ENCODE measurements at regions not wholly inside any gene's neighbourhood (a gene's known extent, or its start where the extent isn't known, plus 50 kb on each side); places are given as distances from the start of the nearest gene placed in this dataset.

DNA sequence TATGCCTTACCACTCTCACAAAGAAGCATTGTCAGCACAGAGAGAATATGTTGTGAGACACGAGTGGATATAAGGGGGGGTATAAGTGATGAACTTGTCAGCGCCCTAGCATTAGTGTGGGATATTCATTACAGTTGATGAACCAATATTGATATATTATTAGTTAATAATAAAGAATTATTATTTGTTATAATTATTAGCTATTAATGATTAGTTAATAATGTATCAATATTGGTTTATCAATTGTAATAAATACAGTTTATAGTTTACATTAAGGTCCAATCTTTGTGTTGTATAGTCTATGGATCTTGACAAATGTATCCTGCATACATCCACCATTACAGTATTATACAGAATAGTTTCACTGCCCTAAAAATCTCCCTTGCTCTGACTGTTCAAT lies 120.2 kb upstream of the NCAM2 start:
- no TSS peak for BruUV-seq (replicated peaks)
- DNase-seq (ENCODE audit: low read depth, low spot score) (no peak), ATAC-seq (no peak)
- no peaks in the 10 kb centered on the region for H3K9me3 ChIP-seq (ENCODE audit: control insufficient read depth, insufficient read depth, low read depth, low read length)
- H3K27me3 ChIP-seq (ENCODE audit: control insufficient read depth, insufficient read depth, low read length), result no peaks in the 10 kb centered on the region
- CTCF ChIA-PET, result no interaction called here
- H3K4me1 ChIP-seq (ENCODE audit: control insufficient read depth, insufficient read depth, low read length), result no peaks in the 10 kb centered on the region
- in situ Hi-C loops (cut with HindIII; ENCODE audit: low pct_unique_long_range_greater_than_20kb, low sequenced_read_pairs) (no loop called here), intact Hi-C loops (cut with micrococcal nuclease; ENCODE audit: unreplicated experiment) (no loop called here)
- no peak overlapping the region for H3K4me3 ChIP-seq (ENCODE audit: low read depth in 2 of 2, low read length in 2 of 2)
- POLR2A ChIA-PET, result no interaction called here
- no peak for TF ChIP-seq SIN3A (IDR thresholded peaks at IDR 0.05; ENCODE audit: borderline replicate concordance, insufficient read depth, low read depth, low read length)
- no peak overlapping the region for H3K27ac ChIP-seq (ENCODE audit: low read length)
- no peaks in the 10 kb centered on the region for H3K36me3 ChIP-seq (ENCODE audit: control insufficient read depth, insufficient read depth, low read length)

DNA sequence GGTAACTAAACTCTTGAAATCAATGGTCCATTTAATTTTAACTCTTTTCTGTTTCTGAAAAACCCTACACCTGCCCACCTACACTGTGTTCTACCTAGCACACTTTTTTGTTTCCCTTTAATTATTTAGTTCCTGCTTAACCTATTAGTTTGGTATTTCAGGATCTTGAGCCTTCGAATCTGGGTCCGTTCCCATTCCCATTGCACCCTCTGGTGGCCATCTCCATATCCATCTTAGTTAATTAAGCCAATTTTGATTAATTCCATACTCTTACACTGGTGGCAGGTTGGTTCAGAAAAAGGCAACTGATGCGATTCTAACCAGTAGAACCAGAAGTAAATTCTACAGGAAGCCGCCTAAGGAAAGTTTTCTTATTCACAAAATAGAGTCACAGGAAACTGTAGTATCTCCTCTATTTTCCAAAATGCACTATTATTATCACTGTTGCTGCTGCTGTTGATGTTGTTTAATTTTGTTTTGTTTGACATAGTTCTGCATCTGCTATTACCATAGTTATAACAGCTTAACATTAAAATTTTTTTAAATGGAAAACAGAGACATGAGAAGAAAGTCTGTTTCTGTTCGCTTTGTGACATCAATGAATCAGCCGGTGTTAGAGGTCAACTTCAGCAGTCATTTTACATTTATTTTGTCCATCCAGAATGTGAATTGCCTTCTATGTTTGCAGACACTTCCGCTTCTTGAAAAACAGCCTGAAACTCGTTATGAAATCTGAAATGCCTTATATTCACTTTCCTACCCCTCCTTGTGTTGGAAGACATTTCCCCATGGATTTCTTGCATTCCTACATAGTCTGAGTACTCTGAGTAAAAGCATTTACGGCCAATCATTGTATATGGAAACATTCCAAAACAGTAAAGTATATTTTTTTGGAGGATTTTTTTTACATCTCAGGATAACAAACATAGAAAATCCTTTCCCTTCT lies 115.5 kb upstream of the NCAM2 start:
- in situ Hi-C loops (cut with HindIII; ENCODE audit: low pct_unique_long_range_greater_than_20kb, low sequenced_read_pairs), result no loop called here
- Histone ChIP-seq H3K9me3 (ENCODE audit: control insufficient read depth, insufficient read depth, low read depth, low read length) (no peaks in the 10 kb centered on the region), H3K36me3 (ENCODE audit: control insufficient read depth, insufficient read depth, low read length) (no peaks in the 10 kb centered on the region), H3K4me1 (ENCODE audit: control insufficient read depth, insufficient read depth, low read length) (no peaks in the 10 kb centered on the region), H3K4me3 (ENCODE audit: low read depth in 2 of 2, low read length in 2 of 2) (no peak overlapping the region), H3K27me3 (ENCODE audit: control insufficient read depth, insufficient read depth, low read length) (no peaks in the 10 kb centered on the region), H3K27ac (ENCODE audit: low read length) (no peak overlapping the region)
- DNase-seq (ENCODE audit: low read depth, low spot score) (peak; percentile 8), ATAC-seq (no peak)
- no peak for TF ChIP-seq TCF7L2 (IDR thresholded peaks at IDR 0.05; ENCODE audit: low read depth, low read length)
- TF ChIP-seq, protein P1, sequence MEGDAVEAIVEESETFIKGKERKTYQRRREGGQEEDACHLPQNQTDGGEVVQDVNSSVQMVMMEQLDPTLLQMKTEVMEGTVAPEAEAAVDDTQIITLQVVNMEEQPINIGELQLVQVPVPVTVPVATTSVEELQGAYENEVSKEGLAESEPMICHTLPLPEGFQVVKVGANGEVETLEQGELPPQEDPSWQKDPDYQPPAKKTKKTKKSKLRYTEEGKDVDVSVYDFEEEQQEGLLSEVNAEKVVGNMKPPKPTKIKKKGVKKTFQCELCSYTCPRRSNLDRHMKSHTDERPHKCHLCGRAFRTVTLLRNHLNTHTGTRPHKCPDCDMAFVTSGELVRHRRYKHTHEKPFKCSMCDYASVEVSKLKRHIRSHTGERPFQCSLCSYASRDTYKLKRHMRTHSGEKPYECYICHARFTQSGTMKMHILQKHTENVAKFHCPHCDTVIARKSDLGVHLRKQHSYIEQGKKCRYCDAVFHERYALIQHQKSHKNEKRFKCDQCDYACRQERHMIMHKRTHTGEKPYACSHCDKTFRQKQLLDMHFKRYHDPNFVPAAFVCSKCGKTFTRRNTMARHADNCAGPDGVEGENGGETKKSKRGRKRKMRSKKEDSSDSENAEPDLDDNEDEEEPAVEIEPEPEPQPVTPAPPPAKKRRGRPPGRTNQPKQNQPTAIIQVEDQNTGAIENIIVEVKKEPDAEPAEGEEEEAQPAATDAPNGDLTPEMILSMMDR (IDR thresholded peaks at IDR 0.05), result peak; percentile 56; the same call in 1 of the 2 replicates
- BruUV-seq (replicated peaks), result no TSS peak
- intact Hi-C loops (cut with micrococcal nuclease; ENCODE audit: unreplicated experiment), result no loop called here
- CTCF ChIA-PET, result no interaction called here
- POLR2A ChIA-PET, result no interaction called here

DNA sequence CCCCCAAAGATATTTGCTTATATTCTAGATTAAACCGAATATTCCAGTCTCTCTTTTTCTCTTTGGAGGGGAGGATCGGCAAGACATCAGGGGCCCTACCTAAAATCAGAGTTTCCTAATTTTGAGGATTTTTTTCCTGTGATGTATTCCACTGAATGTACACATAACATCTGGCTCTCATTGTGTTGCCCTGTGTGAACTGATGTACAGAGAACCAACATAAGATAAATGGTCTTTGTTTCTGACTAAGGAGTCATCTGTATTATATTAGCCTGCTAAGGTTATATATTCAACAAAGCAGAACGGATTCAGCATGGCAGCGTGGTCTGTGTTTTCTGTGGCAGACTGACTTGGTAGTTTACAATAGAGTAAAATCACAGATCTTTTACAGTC lies 114.8 kb upstream of the NCAM2 start:
- H3K9me3 ChIP-seq (ENCODE audit: control insufficient read depth, insufficient read depth, low read depth, low read length), result no peaks in the 10 kb centered on the region
- no TSS peak for BruUV-seq (replicated peaks)
- H3K4me3 ChIP-seq (ENCODE audit: low read depth in 2 of 2, low read length in 2 of 2), result no peak overlapping the region
- intact Hi-C loops (cut with micrococcal nuclease; ENCODE audit: unreplicated experiment) (no loop called here), in situ Hi-C loops (cut with HindIII; ENCODE audit: low pct_unique_long_range_greater_than_20kb, low sequenced_read_pairs) (no loop called here)
- no peaks in the 10 kb centered on the region for H3K27me3 ChIP-seq (ENCODE audit: control insufficient read depth, insufficient read depth, low read length)
- TF ChIP-seq TCF7L2 (IDR thresholded peaks at IDR 0.05; ENCODE audit: low read depth, low read length) (no peak), SIN3A (IDR thresholded peaks at IDR 0.05; ENCODE audit: borderline replicate concordance, insufficient read depth, low read depth, low read length) (no peak), POLR2AphosphoS5 (IDR thresholded peaks at IDR 0.05; ENCODE audit: low read depth, low read length) (no peak)
- TF ChIP-seq, protein P2, sequence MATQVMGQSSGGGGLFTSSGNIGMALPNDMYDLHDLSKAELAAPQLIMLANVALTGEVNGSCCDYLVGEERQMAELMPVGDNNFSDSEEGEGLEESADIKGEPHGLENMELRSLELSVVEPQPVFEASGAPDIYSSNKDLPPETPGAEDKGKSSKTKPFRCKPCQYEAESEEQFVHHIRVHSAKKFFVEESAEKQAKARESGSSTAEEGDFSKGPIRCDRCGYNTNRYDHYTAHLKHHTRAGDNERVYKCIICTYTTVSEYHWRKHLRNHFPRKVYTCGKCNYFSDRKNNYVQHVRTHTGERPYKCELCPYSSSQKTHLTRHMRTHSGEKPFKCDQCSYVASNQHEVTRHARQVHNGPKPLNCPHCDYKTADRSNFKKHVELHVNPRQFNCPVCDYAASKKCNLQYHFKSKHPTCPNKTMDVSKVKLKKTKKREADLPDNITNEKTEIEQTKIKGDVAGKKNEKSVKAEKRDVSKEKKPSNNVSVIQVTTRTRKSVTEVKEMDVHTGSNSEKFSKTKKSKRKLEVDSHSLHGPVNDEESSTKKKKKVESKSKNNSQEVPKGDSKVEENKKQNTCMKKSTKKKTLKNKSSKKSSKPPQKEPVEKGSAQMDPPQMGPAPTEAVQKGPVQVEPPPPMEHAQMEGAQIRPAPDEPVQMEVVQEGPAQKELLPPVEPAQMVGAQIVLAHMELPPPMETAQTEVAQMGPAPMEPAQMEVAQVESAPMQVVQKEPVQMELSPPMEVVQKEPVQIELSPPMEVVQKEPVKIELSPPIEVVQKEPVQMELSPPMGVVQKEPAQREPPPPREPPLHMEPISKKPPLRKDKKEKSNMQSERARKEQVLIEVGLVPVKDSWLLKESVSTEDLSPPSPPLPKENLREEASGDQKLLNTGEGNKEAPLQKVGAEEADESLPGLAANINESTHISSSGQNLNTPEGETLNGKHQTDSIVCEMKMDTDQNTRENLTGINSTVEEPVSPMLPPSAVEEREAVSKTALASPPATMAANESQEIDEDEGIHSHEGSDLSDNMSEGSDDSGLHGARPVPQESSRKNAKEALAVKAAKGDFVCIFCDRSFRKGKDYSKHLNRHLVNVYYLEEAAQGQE (IDR thresholded peaks at IDR 0.05; ENCODE audit: insufficient read depth in 1 of 2, low read depth in 2 of 2, low read length in 1 of 2), result no peak
- TF ChIP-seq, protein P1 (IDR thresholded peaks at IDR 0.05), result no peak
- no peak overlapping the region for H3K27ac ChIP-seq (ENCODE audit: low read length)
- POLR2A ChIA-PET, result no interaction called here
- H3K4me1 ChIP-seq (ENCODE audit: control insufficient read depth, insufficient read depth, low read length), result no peaks in the 10 kb centered on the region
- CTCF ChIA-PET, result no interaction called here
- no peak for DNase-seq (ENCODE audit: low read depth, low spot score)
- ATAC-seq, result no peak
- H3K36me3 ChIP-seq (ENCODE audit: control insufficient read depth, insufficient read depth, low read length), result no peaks in the 10 kb centered on the region
